SK-N-SH (cell line): ENCODE measurements at regions not wholly inside any gene's neighbourhood (a gene's known extent, or its start where the extent isn't known, plus 50 kb on each side); places are given as distances from the start of the nearest gene placed in this dataset.

Source experiments
- CTCF ChIA-PET: fragments of 300-600, 350-600 bp; formaldehyde crosslinking; extraction: SDS; loops from one replicate; lab custom pipeline; 2021; lab: Yijun Ruan, JAX
- POLR2A ChIA-PET: fragments of 350-600 bp; sonication (Branson Sonifier 250); formaldehyde crosslinking; extraction: SDS; loops from one replicate; lab custom pipeline; 2020; ENCODE audit warnings: antibody characterized with exemption, inconsistent platforms; lab: Yijun Ruan, JAX
- DNase-seq: peaks from one replicate; pipeline ENCODE4 v3.0.0; 2012
- H2AFZ ChIP-seq: fragments of 200-600 bp; sonication (generic); 2 replicates; pipeline ENCODE4 v1.8.1; 2016; ENCODE audit warnings: antibody characterized with exemption, mild to moderate bottlenecking, low read depth
- H3F3A ChIP-seq: fragments of 200-600 bp; sonication (generic); replicated peaks from 2 replicates; pipeline ENCODE3; 2016; ENCODE audit warnings: antibody characterized with exemption, mild to moderate bottlenecking; ENCODE audit not compliant: insufficient read depth
- H3K27ac ChIP-seq, 2 experiments: fragments of 200-500 bp in 1 of 2; fragments of 200-600 bp in 1 of 2; sonication (Bioruptor generic) in 1 of 2; sonication (generic), shearing (Covaris generic) in 1 of 2; 2 replicates each; pipeline versions ENCODE4 v1.5.1 to v1.6.1; 2014 to 2016; ENCODE audit warnings: low read depth in 2 of 2, inconsistent platforms in 1 of 2, low read length in 1 of 2, mild to moderate bottlenecking in 1 of 2, mixed read lengths in 1 of 2
- H3K27me3 ChIP-seq: fragments of 200-600 bp; sonication (generic), shearing (Covaris generic); 2 replicates; pipeline ENCODE4 v1.6.1; 2016; ENCODE audit warnings: mixed run types; ENCODE audit not compliant: insufficient read depth
- H3K36me3 ChIP-seq, 2 experiments: fragments of 200-500 bp in 1 of 2; fragments of 200-600 bp in 1 of 2; sonication (Bioruptor generic) in 1 of 2; sonication (generic) in 1 of 2; replicated peaks in 1 of 2; 2 replicates each; pipeline versions ENCODE3 to v1.5.1; 2014 to 2016; ENCODE audit warnings: low read length in 1 of 2, mild to moderate bottlenecking in 1 of 2; ENCODE audit not compliant: insufficient read depth in 2 of 2, control insufficient read depth in 1 of 2
- H3K4me1 ChIP-seq, 2 experiments: fragments of 200-500 bp in 1 of 2; fragments of 200-600 bp in 1 of 2; sonication (Bioruptor generic) in 1 of 2; sonication (generic), shearing (Covaris generic) in 1 of 2; 2 replicates each; pipeline versions ENCODE4 v1.5.1 to v1.6.1; 2014 to 2016; ENCODE audit warnings: low read depth in 1 of 2, low read length in 1 of 2, mixed run types in 1 of 2; ENCODE audit not compliant: insufficient read depth in 2 of 2, control insufficient read depth in 1 of 2
- H3K4me2 ChIP-seq: fragments of 200-600 bp; sonication (generic), shearing (Covaris generic); 2 replicates; pipeline ENCODE4 v1.6.1; 2017; ENCODE audit warnings: mixed run types
- H3K4me3 ChIP-seq, 2 experiments: fragments of 200-500 bp in 1 of 2; fragments of 200-600 bp in 1 of 2; sonication (Bioruptor generic) in 1 of 2; sonication (generic), shearing (Covaris generic) in 1 of 2; 2 replicates each; pipeline versions ENCODE4 v1.5.1 to v1.8.1; 2014 to 2016; ENCODE audit warnings: low read depth in 2 of 2, inconsistent platforms in 1 of 2, low read length in 1 of 2, mild to moderate bottlenecking in 1 of 2, mixed read lengths in 1 of 2, moderate library complexity in 1 of 2
- H3K79me2 ChIP-seq: fragments of 200-600 bp; sonication (generic); 2 replicates; pipeline ENCODE4 v1.8.1; 2017; ENCODE audit warnings: mild to moderate bottlenecking; ENCODE audit not compliant: insufficient read depth
- H3K9ac ChIP-seq: fragments of 200-600 bp; sonication (generic); 2 replicates; pipeline ENCODE4 v1.6.1; 2017; ENCODE audit warnings: mixed run types
- H3K9me2 ChIP-seq: fragments of 200-600 bp; sonication (generic); 2 replicates; pipeline ENCODE4 v1.6.1; 2017; ENCODE audit warnings: mixed run types
- H3K9me3 ChIP-seq: fragments of 200-600 bp; sonication (generic); 2 replicates; pipeline ENCODE4 v1.6.1; 2017; ENCODE audit warnings: mixed run types, mild to moderate bottlenecking, moderate library complexity
- H4K20me1 ChIP-seq: fragments of 200-600 bp; sonication (generic); 2 replicates; pipeline ENCODE4 v1.6.1; 2017; ENCODE audit warnings: mild to moderate bottlenecking, mixed run types; ENCODE audit not compliant: insufficient read depth
- FOXJ3 ChIP-seq: sonication (generic); formaldehyde crosslinking; IDR thresholded peaks from 2 replicates; pipeline ENCODE4 v1.5.1; 2020; ENCODE audit warnings: mild to moderate bottlenecking, missing genetic modification reagents
- FOXM1 ChIP-seq: IDR thresholded peaks from 2 replicates; pipeline ENCODE4 v1.4.0; 2012; ENCODE audit warnings: low read depth, mild to moderate bottlenecking
- GABPA ChIP-seq: IDR thresholded peaks from 2 replicates; pipeline ENCODE4 v1.4.0; 2012; ENCODE audit warnings: low read depth, mild to moderate bottlenecking
- GATA2 ChIP-seq: sonication (generic); formaldehyde crosslinking; IDR thresholded peaks from 2 replicates; pipeline ENCODE4 v1.5.0; 2020; ENCODE audit warnings: mild to moderate bottlenecking, missing genetic modification reagents
- NFIC ChIP-seq: IDR thresholded peaks from 2 replicates; pipeline ENCODE4 v1.4.0; 2012; ENCODE audit warnings: borderline replicate concordance
- RAD21 ChIP-seq: IDR thresholded peaks from 2 replicates; pipeline ENCODE4 v1.6.1; 2012; ENCODE audit warnings: mild to moderate bottlenecking, low read length
- RFX5 ChIP-seq: IDR thresholded peaks from 2 replicates; pipeline ENCODE4 v1.6.1; 2012; ENCODE audit warnings: mild to moderate bottlenecking, improper control_type of control experiment, low read length
- RXRA ChIP-seq: IDR thresholded peaks from 2 replicates; pipeline ENCODE4 v1.4.0; 2012; ENCODE audit warnings: low read depth, mild to moderate bottlenecking, borderline replicate concordance
- SMC3 ChIP-seq: IDR thresholded peaks from 2 replicates; pipeline ENCODE4 v1.6.1; 2012; ENCODE audit warnings: low read depth, low read length, improper control_type of control experiment
- TCF12 ChIP-seq: IDR thresholded peaks from 2 replicates; pipeline ENCODE4 v1.4.0; 2012
- WGBS: methylation state at CpG from one replicate; pipeline ENCODE4 v1.1.6; 2017; ENCODE audit warnings: low lambda C conversion rate; 5-methylcytosine and 5-hydroxymethylcytosine counted together
- TF ChIP-seq, protein P1 (sequence below): IDR thresholded peaks from 2 replicates; pipeline ENCODE4 v1.4.0; 2012; ENCODE audit warnings: low read depth, borderline replicate concordance
- TF ChIP-seq, protein P2 (sequence below): fragments of 150-350 bp; IDR thresholded peaks from 2 replicates; pipeline ENCODE4 v1.6.1; 2016; ENCODE audit warnings: mild to moderate bottlenecking, low read depth, low read length
- TF ChIP-seq, protein P3 (sequence below): fragments of 150-350 bp; IDR thresholded peaks from 2 replicates; pipeline ENCODE4 v1.6.1; 2017; ENCODE audit warnings: antibody characterized with exemption, low read length, low read depth, borderline replicate concordance

DNA sequence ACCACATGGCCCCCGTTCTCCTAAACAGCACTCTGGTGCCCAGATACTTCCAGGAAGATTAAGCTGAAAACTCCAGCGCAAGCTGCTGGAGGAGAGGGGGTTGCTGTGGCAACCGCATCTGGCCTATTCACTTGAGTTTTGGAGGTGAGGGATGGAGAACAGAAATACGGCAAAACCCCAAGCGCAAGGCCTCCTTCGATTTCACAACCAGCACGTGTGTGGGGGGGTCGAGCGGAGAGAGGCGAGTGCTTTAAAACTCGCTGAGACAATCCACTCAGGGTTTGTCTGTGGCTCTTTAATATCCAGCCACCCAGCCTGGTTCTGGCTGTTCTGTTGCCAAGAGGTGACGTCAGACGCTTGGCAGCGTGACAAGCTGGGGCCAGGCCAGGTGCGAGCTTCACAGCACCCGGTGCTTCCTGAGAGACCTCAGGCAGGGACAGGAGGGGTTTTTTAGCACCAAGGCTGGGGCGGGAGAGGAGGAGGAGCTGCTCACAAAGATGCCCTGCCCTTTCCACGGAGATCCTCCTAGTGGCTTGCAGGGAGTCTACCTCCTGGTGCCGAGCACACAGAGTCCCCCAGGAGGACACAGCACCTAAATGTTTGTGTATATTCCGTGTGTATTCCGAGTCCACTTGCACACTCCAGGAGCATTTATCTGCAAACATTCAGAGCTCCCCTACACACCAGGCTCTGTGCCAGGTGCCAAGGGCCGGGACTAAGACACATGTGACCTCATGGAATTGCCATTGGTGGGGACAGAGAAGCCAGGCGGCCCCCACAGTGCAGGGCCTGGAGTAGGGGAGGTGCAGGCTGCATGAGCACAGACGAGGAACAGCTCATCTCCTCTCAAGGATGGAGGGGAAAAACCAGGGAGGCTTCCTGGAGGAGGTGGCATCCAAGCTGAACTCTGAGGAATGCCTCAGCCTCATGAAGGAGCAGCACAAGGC lies 194.6 kb downstream of the OLFM1 start:
- Histone ChIP-seq H3K36me3 (no peaks in the 10 kb centered on the region), H3K79me2 (no peaks in the 10 kb centered on the region), H3K9me3 (no peaks in the 10 kb centered on the region), H3K4me2 (no peak overlapping the region), H3K4me3 (no peak overlapping the region), H2AFZ (no peak overlapping the region), H3K4me1 (peaks cover 0 to 23% of the 10 kb centered on the region in 2 experiments; a peak in 1 of 4 replicates), H3F3A (no peaks in the 10 kb centered on the region), H3K27ac (peak overlapping the region in 1 of 2 experiments; percentile 78; a peak in 2 of 4 replicates), H4K20me1 (no peaks in the 10 kb centered on the region), H3K9me2 (no peaks in the 10 kb centered on the region), H3K9ac (no peak overlapping the region), H3K27me3 (no peaks in the 10 kb centered on the region)
- POLR2A ChIA-PET = interaction anchor here (1.0 kb wide), 1 partner anchor 9 kb away, joined by 3 read pairs; no protein-coding TSS in a partner anchor
- peak; percentile 89 for DNase-seq
- 11% methylated on average over 17 of the region's 24 CpGs for WGBS
- TF ChIP-seq SMC3 (no peak), NFIC (0 out of 2 replicates have a peak, but pooled peaks have one; percentile 7), FOXJ3 (CRISPR knock-in tag) (peak; percentile 25; the same call in 1 of the 2 replicates)
- CTCF ChIA-PET = interaction anchor here (0.6 to 1.6 kb wide), 9 partner anchors 10 to 196 kb away, joined by 3 to 8 read pairs (median 3); no protein-coding TSS in a partner anchor

DNA sequence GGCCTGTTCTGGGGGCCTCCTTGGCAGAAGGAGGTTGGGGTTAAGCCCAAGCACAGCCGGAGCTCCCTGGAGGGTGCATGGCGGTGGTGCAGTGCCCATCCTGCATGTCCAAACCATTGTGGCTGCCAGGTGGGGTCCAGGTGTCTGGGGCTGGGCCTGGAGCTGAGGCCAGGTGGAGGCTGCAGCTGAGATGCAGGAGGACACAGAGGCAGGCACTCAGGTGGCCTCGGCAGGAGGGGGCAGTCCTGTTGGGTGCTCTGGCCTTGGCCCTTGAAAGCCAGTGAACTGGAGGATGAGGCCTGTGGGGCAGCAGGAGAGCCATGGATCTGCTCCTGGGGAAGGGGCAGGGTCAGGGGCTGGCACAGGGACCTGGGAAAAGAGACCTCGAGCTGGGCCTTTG lies 195.3 kb downstream of the OLFM1 start:
- no peaks in the 10 kb centered on the region for H4K20me1 ChIP-seq
- H3K4me2 ChIP-seq = no peak overlapping the region
- H3K27ac ChIP-seq = peak overlapping the region in 1 of 2 experiments; percentile 78; a peak in 1 of 4 replicates
- no peak overlapping the region for H3K4me3 ChIP-seq
- CTCF ChIA-PET = interaction anchor here (0.6 to 1.6 kb wide), 5 partner anchors 9 to 196 kb away, joined by 3 to 8 read pairs (median 4); no protein-coding TSS in a partner anchor
- H3K9me3 ChIP-seq = no peaks in the 10 kb centered on the region
- no peak overlapping the region for H2AFZ ChIP-seq
- no peaks in the 10 kb centered on the region for H3K36me3 ChIP-seq
- no peaks in the 10 kb centered on the region for H3K27me3 ChIP-seq
- H3F3A ChIP-seq = no peaks in the 10 kb centered on the region
- H3K79me2 ChIP-seq = no peaks in the 10 kb centered on the region
- no peak overlapping the region for H3K9ac ChIP-seq
- no peak for TF ChIP-seq RXRA
- TF ChIP-seq NFIC = no peak
- TF ChIP-seq, protein P1, sequence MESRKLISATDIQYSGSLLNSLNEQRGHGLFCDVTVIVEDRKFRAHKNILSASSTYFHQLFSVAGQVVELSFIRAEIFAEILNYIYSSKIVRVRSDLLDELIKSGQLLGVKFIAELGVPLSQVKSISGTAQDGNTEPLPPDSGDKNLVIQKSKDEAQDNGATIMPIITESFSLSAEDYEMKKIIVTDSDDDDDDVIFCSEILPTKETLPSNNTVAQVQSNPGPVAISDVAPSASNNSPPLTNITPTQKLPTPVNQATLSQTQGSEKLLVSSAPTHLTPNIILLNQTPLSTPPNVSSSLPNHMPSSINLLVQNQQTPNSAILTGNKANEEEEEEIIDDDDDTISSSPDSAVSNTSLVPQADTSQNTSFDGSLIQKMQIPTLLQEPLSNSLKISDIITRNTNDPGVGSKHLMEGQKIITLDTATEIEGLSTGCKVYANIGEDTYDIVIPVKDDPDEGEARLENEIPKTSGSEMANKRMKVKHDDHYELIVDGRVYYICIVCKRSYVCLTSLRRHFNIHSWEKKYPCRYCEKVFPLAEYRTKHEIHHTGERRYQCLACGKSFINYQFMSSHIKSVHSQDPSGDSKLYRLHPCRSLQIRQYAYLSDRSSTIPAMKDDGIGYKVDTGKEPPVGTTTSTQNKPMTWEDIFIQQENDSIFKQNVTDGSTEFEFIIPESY = no peak
- no peak for TF ChIP-seq GABPA
- no peak for TF ChIP-seq FOXJ3 (CRISPR knock-in tag)
- no peak for TF ChIP-seq TCF12
- TF ChIP-seq FOXM1 = no peak
- TF ChIP-seq RAD21 = no peak
- TF ChIP-seq, protein P2, sequence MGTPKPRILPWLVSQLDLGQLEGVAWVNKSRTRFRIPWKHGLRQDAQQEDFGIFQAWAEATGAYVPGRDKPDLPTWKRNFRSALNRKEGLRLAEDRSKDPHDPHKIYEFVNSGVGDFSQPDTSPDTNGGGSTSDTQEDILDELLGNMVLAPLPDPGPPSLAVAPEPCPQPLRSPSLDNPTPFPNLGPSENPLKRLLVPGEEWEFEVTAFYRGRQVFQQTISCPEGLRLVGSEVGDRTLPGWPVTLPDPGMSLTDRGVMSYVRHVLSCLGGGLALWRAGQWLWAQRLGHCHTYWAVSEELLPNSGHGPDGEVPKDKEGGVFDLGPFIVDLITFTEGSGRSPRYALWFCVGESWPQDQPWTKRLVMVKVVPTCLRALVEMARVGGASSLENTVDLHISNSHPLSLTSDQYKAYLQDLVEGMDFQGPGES = no peak
- TF ChIP-seq RFX5 = no peak
- TF ChIP-seq, protein P3, sequence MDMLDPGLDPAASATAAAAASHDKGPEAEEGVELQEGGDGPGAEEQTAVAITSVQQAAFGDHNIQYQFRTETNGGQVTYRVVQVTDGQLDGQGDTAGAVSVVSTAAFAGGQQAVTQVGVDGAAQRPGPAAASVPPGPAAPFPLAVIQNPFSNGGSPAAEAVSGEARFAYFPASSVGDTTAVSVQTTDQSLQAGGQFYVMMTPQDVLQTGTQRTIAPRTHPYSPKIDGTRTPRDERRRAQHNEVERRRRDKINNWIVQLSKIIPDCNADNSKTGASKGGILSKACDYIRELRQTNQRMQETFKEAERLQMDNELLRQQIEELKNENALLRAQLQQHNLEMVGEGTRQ = no peak
- TF ChIP-seq GATA2 (CRISPR knock-in tag) = no peak
- TF ChIP-seq, all 33 proteins: peak for 0
- no peak for DNase-seq
- no peaks in the 10 kb centered on the region for H3K9me2 ChIP-seq
- peaks cover 0 to 23% of the 10 kb centered on the region in 2 experiments; a peak in 1 of 4 replicates for H3K4me1 ChIP-seq
- 42% methylated on average over 4 of the region's 4 CpGs for WGBS
- POLR2A ChIA-PET = no interaction called here
